B cell (primary cell): ENCODE measurements at regions not wholly inside any gene's neighbourhood (a gene's known extent, or its start where the extent isn't known, plus 50 kb on each side); places are given as distances from the start of the nearest gene placed in this dataset.
"Not testable (repeated sequence)": the region's sequence is repeated elsewhere in the genome, so short reads cannot be mapped to it uniquely, and the experiment has no call there.

ENCODE experiments used
- EZH2 ChIP-seq: IDR thresholded peaks from 2 replicates; pipeline ENCODE4 v1.6.1; 2012; ENCODE audit warnings: borderline replicate concordance, low read depth, mild to moderate bottlenecking, moderate library complexity, low read length; ENCODE audit not compliant: insufficient read depth, poor library complexity, severe bottlenecking
- TF ChIP-seq, protein P1 (sequence below): fragments of 200-600 bp; IDR thresholded peaks from one replicate; pipeline ENCODE4 v1.8.0; 2022; ENCODE audit warnings: antibody characterized with exemption, mild to moderate bottlenecking

GRCh38 chr2:89076771-89077170 is 385.3 kb downstream of the RPIA start:
- TF ChIP-seq, protein P1, sequence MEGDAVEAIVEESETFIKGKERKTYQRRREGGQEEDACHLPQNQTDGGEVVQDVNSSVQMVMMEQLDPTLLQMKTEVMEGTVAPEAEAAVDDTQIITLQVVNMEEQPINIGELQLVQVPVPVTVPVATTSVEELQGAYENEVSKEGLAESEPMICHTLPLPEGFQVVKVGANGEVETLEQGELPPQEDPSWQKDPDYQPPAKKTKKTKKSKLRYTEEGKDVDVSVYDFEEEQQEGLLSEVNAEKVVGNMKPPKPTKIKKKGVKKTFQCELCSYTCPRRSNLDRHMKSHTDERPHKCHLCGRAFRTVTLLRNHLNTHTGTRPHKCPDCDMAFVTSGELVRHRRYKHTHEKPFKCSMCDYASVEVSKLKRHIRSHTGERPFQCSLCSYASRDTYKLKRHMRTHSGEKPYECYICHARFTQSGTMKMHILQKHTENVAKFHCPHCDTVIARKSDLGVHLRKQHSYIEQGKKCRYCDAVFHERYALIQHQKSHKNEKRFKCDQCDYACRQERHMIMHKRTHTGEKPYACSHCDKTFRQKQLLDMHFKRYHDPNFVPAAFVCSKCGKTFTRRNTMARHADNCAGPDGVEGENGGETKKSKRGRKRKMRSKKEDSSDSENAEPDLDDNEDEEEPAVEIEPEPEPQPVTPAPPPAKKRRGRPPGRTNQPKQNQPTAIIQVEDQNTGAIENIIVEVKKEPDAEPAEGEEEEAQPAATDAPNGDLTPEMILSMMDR = not testable (repeated sequence)
- TF ChIP-seq EZH2 = not testable (repeated sequence)
